H1 (cell line): ENCODE measurements at regions not wholly inside any gene's neighbourhood (a gene's known extent, or its start where the extent isn't known, plus 50 kb on each side); places are given as distances from the start of the nearest gene placed in this dataset.

Experiments used
- BACH1 ChIP-seq: IDR thresholded peaks from 2 replicates; pipeline ENCODE4 v1.6.1; 2012; ENCODE audit warnings: low read length, improper control_type of control experiment
- CREB1 ChIP-seq: IDR thresholded peaks from 2 replicates; pipeline ENCODE4 v1.6.1; 2012; ENCODE audit warnings: inconsistent platforms
- EGR1 ChIP-seq: IDR thresholded peaks from 2 replicates; pipeline ENCODE4 v1.6.1; 2011; ENCODE audit warnings: low read depth, low read length, borderline replicate concordance
- NRF1 ChIP-seq: IDR thresholded peaks from 2 replicates; pipeline ENCODE4 v1.6.1; 2011; ENCODE audit warnings: mild to moderate bottlenecking, low read depth, low read length, improper control_type of control experiment
- POU5F1 ChIP-seq: IDR thresholded peaks from 2 replicates; pipeline ENCODE4 v1.6.1; 2011; ENCODE audit warnings: low read depth, mild to moderate bottlenecking, low read length, moderate library complexity
- SRF ChIP-seq: IDR thresholded peaks from 2 replicates; pipeline ENCODE4 v1.6.1; 2011; ENCODE audit warnings: mild to moderate bottlenecking, low read depth, low read length, moderate library complexity
- TAF7 ChIP-seq: optimal IDR thresholded peaks from 2 replicates; pipeline ENCODE3; 2011; ENCODE audit warnings: low read depth, mild to moderate bottlenecking, inconsistent platforms, low read length, moderate library complexity, borderline replicate concordance
- TF ChIP-seq, protein P1 (sequence below): IDR thresholded peaks from 2 replicates; pipeline ENCODE4 v1.6.1; 2011; ENCODE audit warnings: low read length, improper control_type of control experiment

GRCh38 chr6:106910999-106911949 is 63.3 kb downstream of the CD24 start (continued):
- TF ChIP-seq CREB1 (no peak), SRF (no peak), EGR1 (no peak), NRF1 (no peak), TAF7 (no peak), BACH1 (no peak), POU5F1 (no peak)
- TF ChIP-seq, protein P1, sequence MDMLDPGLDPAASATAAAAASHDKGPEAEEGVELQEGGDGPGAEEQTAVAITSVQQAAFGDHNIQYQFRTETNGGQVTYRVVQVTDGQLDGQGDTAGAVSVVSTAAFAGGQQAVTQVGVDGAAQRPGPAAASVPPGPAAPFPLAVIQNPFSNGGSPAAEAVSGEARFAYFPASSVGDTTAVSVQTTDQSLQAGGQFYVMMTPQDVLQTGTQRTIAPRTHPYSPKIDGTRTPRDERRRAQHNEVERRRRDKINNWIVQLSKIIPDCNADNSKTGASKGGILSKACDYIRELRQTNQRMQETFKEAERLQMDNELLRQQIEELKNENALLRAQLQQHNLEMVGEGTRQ, result no peak
